ENCODE measurements at regions not wholly inside any gene's neighbourhood (a gene's known extent, or its start where the extent isn't known, plus 50 kb on each side); places are given as distances from the start of the nearest gene placed in this dataset.

- Histone ChIP-seq H3K4me1 (no peaks in the 10 kb centered on the region), H3K4me3 (no peak overlapping the region), H3K27me3 (no peaks in the 10 kb centered on the region), H3K27ac (peak overlapping the region in 3 of 4 donors; percentile 10 to 80 (median 50)), H3K9me3 (no peaks in the 10 kb centered on the region), H3K36me3 (no peaks in the 10 kb centered on the region)
- TF ChIP-seq EP300 (IDR thresholded peaks at IDR 0.05) (no peak), CTCF (IDR thresholded peaks at IDR 0.05) (no peak), POLR2A (IDR thresholded peaks at IDR 0.05) (no peak), POLR2AphosphoS5 (IDR thresholded peaks at IDR 0.05) (no peak)
- ATAC-seq (ENCODE audit: low FRiP score in 2 of 2) (no peak), DNase-seq (no peak)
- WGBS, 2 donors = 90 to 91% methylated on average over 6 of the region's 6 CpGs
Measured at GRCh38 chr4:25569716-25570115, 85.9 kb upstream of the SLC34A2 start.

DNA sequence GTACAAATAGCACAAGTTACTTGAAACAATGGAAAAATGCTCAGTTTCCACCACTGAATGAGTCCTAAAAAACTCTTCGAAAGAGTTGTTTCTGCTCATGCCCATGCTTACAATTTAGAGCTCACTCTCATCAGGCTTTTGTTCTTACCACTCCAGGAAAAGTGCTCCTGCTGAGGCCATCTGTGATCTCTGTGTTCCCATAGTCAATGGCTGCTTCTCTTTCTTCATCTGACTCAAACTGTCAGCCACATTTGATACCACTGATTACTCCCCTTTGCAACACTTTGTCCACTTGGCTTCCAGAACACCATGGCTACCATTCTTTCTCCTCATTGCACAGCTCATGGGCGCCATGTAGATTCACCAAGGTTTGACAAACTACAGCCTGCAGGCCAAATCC lies 80.0 kb upstream of the SLC34A2 start:
- H3K9me3 ChIP-seq = no peaks in the 10 kb centered on the region
- H3K36me3 ChIP-seq = no peaks in the 10 kb centered on the region
- no peak for TF ChIP-seq POLR2A (IDR thresholded peaks at IDR 0.05)
- no peak for TF ChIP-seq EP300 (IDR thresholded peaks at IDR 0.05)
- TF ChIP-seq CTCF (IDR thresholded peaks at IDR 0.05) = no peak
- no peak for TF ChIP-seq POLR2AphosphoS5 (IDR thresholded peaks at IDR 0.05)
- no peaks in the 10 kb centered on the region for H3K27me3 ChIP-seq
- H3K4me3 ChIP-seq = no peak overlapping the region
- no peak for DNase-seq
- ATAC-seq (ENCODE audit: low FRiP score in 2 of 2) = no peak
- 87 to 91% methylated on average over 2 of the region's 2 CpGs for WGBS, 2 donors
- no peak overlapping the region for H3K27ac ChIP-seq
- H3K4me1 ChIP-seq = no peaks in the 10 kb centered on the region

GRCh38 chr4:25578432-25578831 lies 77.2 kb upstream of the SLC34A2 start:
- 61 to 68% methylated on average over 2 of the region's 2 CpGs for WGBS, 2 donors
- Histone ChIP-seq H3K36me3 (no peaks in the 10 kb centered on the region), H3K27ac (no peak overlapping the region), H3K4me3 (no peak overlapping the region), H3K9me3 (no peaks in the 10 kb centered on the region), H3K4me1 (no peaks in the 10 kb centered on the region), H3K27me3 (no peaks in the 10 kb centered on the region)
- ATAC-seq (ENCODE audit: low FRiP score in 2 of 2) (no peak), DNase-seq (no peak)
- TF ChIP-seq CTCF (IDR thresholded peaks at IDR 0.05) (no peak), POLR2AphosphoS5 (IDR thresholded peaks at IDR 0.05) (no peak), POLR2A (IDR thresholded peaks at IDR 0.05) (no peak), EP300 (IDR thresholded peaks at IDR 0.05) (no peak)

- Histone ChIP-seq H3K27ac (no peak overlapping the region), H3K36me3 (no peaks in the 10 kb centered on the region), H3K4me3 (no peak overlapping the region), H3K4me1 (no peaks in the 10 kb centered on the region), H3K9me3 (no peaks in the 10 kb centered on the region), H3K27me3 (no peaks in the 10 kb centered on the region)
- no peak for TF ChIP-seq CTCF (IDR thresholded peaks at IDR 0.05)
- no peak for TF ChIP-seq POLR2AphosphoS5 (IDR thresholded peaks at IDR 0.05)
- DNase-seq = peak in 1 of 2 donors; percentile 62
- WGBS, 2 donors = 69 to 74% methylated on average over 23 of the region's 23 CpGs
- ATAC-seq (ENCODE audit: low FRiP score in 2 of 2) = peak in 1 of 2 donors; percentile 8
Measured at GRCh38 chr4:25580633-25581467, 74.8 kb upstream of the SLC34A2 start.

Data from upper lobe of left lung (tissue), 6 donors.